ENCODE measurements at regions not wholly inside any gene's neighbourhood (a gene's known extent, or its start where the extent isn't known, plus 50 kb on each side); places are given as distances from the start of the nearest gene placed in this dataset.

DNA sequence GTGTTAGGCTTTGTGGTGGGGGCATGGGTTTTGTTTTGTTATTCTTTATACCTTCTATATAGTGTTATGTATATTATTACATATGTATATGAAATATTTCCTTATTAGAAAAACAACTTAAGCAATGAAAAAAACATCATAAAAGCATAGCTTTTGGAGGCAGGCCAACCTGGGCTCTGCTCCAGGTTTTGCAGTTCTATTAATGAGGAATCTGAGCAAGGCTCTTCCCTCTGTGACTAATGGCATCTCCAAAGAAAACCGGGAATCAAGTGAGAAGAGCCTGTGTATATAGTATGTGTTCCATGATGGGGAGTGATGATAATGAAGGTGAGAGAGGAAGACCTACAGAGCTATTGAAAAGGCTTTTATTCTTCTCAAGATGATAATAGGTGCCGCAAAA, 291.1 kb downstream of the CLIC5 start:
- H3K4me2 ChIP-seq (replicated peaks; ENCODE audit: extremely low read depth, low read length, poor library complexity, severe bottlenecking) = no peak overlapping the region
- peaks cover 0 to 9% of the 10 kb centered on the region in 2 donors for H3K9me3 ChIP-seq (replicated peaks in 1 of 2; ENCODE audit: control insufficient read depth in 1 of 2, insufficient read depth in 1 of 2, low read length in 2 of 2)
- Mint-ChIP-seq H3K4me3 (no peak overlapping the region), H3K36me3 (no peaks in the 10 kb centered on the region), H3K9me3 (peaks cover 0 to 8% (median 4%) of the 10 kb centered on the region in 7 donors), H3K4me1 (peaks cover 7% of the 10 kb centered on the region), H3K27ac (no peak overlapping the region), H3K27me3 (ENCODE audit: low read depth in 3 of 3) (peaks cover 0 to 2% (median 0%) of the 10 kb centered on the region in 3 donors)
- WGBS (ENCODE audit: insufficient coverage) = no CpG with 5 or more reads among the region's 2 CpGs
- intact Hi-C loops (cut with micrococcal nuclease) = no loop called here
- no peak overlapping the region for H2AFZ ChIP-seq (ENCODE audit: insufficient read depth, low read depth, low read length, poor library complexity, severe bottlenecking)
- TF ChIP-seq, protein P1, sequence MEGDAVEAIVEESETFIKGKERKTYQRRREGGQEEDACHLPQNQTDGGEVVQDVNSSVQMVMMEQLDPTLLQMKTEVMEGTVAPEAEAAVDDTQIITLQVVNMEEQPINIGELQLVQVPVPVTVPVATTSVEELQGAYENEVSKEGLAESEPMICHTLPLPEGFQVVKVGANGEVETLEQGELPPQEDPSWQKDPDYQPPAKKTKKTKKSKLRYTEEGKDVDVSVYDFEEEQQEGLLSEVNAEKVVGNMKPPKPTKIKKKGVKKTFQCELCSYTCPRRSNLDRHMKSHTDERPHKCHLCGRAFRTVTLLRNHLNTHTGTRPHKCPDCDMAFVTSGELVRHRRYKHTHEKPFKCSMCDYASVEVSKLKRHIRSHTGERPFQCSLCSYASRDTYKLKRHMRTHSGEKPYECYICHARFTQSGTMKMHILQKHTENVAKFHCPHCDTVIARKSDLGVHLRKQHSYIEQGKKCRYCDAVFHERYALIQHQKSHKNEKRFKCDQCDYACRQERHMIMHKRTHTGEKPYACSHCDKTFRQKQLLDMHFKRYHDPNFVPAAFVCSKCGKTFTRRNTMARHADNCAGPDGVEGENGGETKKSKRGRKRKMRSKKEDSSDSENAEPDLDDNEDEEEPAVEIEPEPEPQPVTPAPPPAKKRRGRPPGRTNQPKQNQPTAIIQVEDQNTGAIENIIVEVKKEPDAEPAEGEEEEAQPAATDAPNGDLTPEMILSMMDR (IDR thresholded peaks at IDR 0.05) = no peak
- no peaks in the 10 kb centered on the region for H4K20me1 ChIP-seq (ENCODE audit: insufficient read depth, low read length)
- H3K79me2 ChIP-seq (ENCODE audit: insufficient read depth, low read length) = no peaks in the 10 kb centered on the region
- no peak for DNase-seq
- no peak overlapping the region for H3K4me3 ChIP-seq (replicated peaks in 1 of 3; ENCODE audit: low read depth in 2 of 3, low read length in 3 of 3)
- no peaks in the 10 kb centered on the region for H3K27me3 ChIP-seq (ENCODE audit: control insufficient read depth in 2 of 2, insufficient read depth in 2 of 2, low read length in 2 of 2)
- H3K9ac ChIP-seq (ENCODE audit: insufficient read depth, low read length, poor library complexity, severe bottlenecking) = no peak overlapping the region
- H3K27ac ChIP-seq (ENCODE audit: low read depth in 1 of 2, low read length in 2 of 2) = no peak overlapping the region
- no peaks in the 10 kb centered on the region for H3K36me3 ChIP-seq (replicated peaks in 1 of 2; ENCODE audit: control insufficient read depth in 1 of 2, insufficient read depth in 2 of 2, low read length in 2 of 2)
- H3K4me1 ChIP-seq (ENCODE audit: control insufficient read depth in 1 of 2, insufficient read depth in 2 of 2, low read length in 2 of 2) = no peaks in the 10 kb centered on the region

DNA sequence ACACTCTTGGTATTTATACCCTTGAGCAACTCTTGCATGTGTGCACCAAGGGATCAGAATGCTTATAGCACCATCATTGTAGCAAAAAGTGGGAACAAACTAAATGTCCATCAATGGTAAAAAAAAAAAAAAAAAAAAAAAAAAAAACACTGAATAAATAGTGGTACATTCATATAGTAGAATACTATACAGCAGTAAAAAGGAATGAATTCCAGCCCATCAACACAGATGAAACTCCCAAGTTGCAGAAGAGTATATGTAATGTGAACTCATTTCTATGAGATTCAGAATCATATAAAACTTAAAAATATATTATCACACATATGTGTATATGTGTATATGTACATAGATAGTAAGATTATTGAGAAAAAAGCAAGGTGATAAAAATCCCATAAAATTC, 291.6 kb downstream of the CLIC5 start:
- H2AFZ ChIP-seq (ENCODE audit: insufficient read depth, low read depth, low read length, poor library complexity, severe bottlenecking) = no peak overlapping the region
- H3K9me3 ChIP-seq (replicated peaks in 1 of 2; ENCODE audit: control insufficient read depth in 1 of 2, insufficient read depth in 1 of 2, low read length in 2 of 2) = peaks cover 0 to 9% of the 10 kb centered on the region in 2 donors
- Mint-ChIP-seq H3K9me3 (peaks cover 0 to 8% (median 4%) of the 10 kb centered on the region in 7 donors), H3K27ac (no peak overlapping the region), H3K27me3 (ENCODE audit: low read depth in 3 of 3) (peaks cover 0 to 4% (median 0%) of the 10 kb centered on the region in 3 donors), H3K36me3 (no peaks in the 10 kb centered on the region), H3K4me1 (peaks cover 7% of the 10 kb centered on the region), H3K4me3 (no peak overlapping the region)
- no peaks in the 10 kb centered on the region for H3K36me3 ChIP-seq (replicated peaks in 1 of 2; ENCODE audit: control insufficient read depth in 1 of 2, insufficient read depth in 2 of 2, low read length in 2 of 2)
- no peak overlapping the region for H3K4me2 ChIP-seq (replicated peaks; ENCODE audit: extremely low read depth, low read length, poor library complexity, severe bottlenecking)
- DNase-seq = no peak
- H3K79me2 ChIP-seq (ENCODE audit: insufficient read depth, low read length) = no peaks in the 10 kb centered on the region
- H3K27me3 ChIP-seq (ENCODE audit: control insufficient read depth in 2 of 2, insufficient read depth in 2 of 2, low read length in 2 of 2) = no peaks in the 10 kb centered on the region
- no peak overlapping the region for H3K4me3 ChIP-seq (replicated peaks in 1 of 3; ENCODE audit: low read depth in 2 of 3, low read length in 3 of 3)
- no peak overlapping the region for H3K9ac ChIP-seq (ENCODE audit: insufficient read depth, low read length, poor library complexity, severe bottlenecking)
- H3K4me1 ChIP-seq (ENCODE audit: control insufficient read depth in 1 of 2, insufficient read depth in 2 of 2, low read length in 2 of 2) = no peaks in the 10 kb centered on the region
- intact Hi-C loops (cut with micrococcal nuclease) = no loop called here
- no peak overlapping the region for H3K27ac ChIP-seq (ENCODE audit: low read depth in 1 of 2, low read length in 2 of 2)
- no peaks in the 10 kb centered on the region for H4K20me1 ChIP-seq (ENCODE audit: insufficient read depth, low read length)
- TF ChIP-seq, protein P1 (IDR thresholded peaks at IDR 0.05) = no peak
